ENCODE measurements at regions not wholly inside any gene's neighbourhood (a gene's known extent, or its start where the extent isn't known, plus 50 kb on each side); places are given as distances from the start of the nearest gene placed in this dataset.

DNA sequence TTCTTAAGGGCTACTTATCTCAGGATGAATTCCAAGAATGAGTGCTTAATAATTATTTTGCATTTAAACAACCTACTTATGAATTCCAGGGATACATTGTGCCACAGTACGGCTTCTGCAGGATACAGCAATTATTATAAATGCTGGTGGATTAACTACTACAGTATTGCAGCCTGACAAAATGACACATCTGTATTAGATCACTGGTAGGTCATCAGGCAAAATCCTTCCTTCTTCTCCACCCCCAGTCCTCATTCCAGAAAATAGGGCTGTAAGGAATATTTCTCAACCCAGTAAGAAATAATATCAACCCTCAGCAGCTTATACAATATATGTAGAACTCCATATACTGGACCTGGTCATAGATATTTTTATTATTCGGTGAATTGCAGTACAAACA is 79.3 kb upstream of the RORA start:
- H3K9me3 Mint-ChIP-seq = no peaks in the 10 kb centered on the region
- H3K27ac Mint-ChIP-seq = no peak overlapping the region
- no peak overlapping the region for H3K4me3 Mint-ChIP-seq
- H3K27me3 Mint-ChIP-seq (ENCODE audit: low read depth in 3 of 3) = peaks cover 0 to 7% (median 5%) of the 10 kb centered on the region in 3 donors
- H3K36me3 Mint-ChIP-seq = no peaks in the 10 kb centered on the region
- no peak for DNase-seq
- H3K4me1 Mint-ChIP-seq = no peaks in the 10 kb centered on the region

DNA sequence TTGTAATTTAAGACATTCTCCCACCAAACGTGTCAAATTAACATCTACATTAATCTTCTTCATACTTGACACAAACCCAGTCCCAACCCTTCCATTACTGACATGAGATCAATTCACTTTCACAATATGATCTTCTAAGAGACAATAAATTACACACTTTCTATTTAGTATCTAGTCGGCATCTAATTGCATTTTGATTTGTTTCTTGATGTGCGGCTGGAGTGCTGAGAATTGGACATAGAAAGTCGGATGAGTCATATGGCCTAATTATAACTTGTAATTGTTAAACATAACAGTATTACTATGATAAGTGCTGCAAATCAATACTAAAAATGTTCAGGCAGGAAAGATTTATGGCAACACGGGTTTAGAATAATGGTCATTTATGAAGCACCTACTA is 78.4 kb upstream of the RORA start:
- Mint-ChIP-seq H3K4me3 (no peak overlapping the region), H3K36me3 (no peaks in the 10 kb centered on the region), H3K27ac (no peak overlapping the region), H3K27me3 (ENCODE audit: low read depth in 3 of 3) (peaks cover 0 to 7% (median 5%) of the 10 kb centered on the region in 3 donors), H3K9me3 (no peaks in the 10 kb centered on the region), H3K4me1 (no peaks in the 10 kb centered on the region)
- no peak for DNase-seq

DNA sequence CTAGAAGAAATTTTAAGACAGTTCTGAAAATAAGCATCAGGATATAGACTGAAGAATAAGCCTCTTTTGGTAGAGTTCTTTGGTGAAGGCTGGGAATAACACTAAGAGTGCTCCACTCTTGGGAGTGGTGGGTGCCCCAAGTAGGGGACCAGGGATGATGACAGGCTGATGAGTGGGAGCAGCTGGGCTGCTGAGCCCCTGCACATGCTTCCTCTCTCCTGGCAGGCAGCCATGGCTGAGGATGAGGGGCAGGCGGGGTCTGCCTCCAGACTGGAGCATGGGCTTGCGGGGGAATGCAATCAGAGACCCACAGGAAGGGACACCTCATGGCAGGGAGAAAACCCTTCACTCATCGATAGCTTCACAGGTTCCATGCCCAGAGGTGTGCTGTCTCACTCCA is 72.6 kb upstream of the RORA start:
- Mint-ChIP-seq H3K27me3 (ENCODE audit: low read depth in 3 of 3) (peaks cover 0 to 8% (median 8%) of the 10 kb centered on the region in 3 donors), H3K9me3 (no peaks in the 10 kb centered on the region), H3K4me1 (no peaks in the 10 kb centered on the region)

DNA sequence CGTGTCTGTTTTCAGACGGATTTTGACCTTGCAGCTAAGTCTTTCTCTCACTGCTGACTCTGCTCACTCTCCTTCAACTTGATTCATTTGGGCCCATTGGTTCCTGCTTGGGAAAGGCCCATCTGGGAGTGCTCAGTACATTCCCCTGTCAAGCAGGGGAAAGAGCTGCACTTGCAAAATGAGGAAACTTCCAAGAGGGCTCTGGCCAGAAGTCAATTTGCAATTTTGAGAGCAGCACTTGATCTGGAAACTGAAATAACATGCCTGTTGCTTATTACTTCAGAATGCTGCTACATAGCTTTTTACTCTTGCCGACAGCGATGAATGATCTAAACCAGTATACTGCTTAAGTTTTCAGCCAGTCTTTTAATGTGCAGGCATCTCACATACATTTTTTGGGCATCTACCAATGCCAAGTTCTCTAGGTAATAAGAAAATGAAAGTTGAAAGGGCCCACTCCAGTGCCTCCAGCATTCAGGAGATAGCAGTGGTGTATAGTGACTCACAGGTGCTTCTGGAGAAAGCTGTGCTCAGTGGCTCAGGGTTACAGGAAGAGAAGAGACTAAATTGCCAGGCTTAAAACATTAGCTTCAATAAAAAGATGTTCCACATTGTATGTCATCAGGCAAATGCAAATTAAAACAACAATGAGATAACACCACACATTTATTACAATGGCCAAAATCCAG is 70.1 kb upstream of the RORA start:
- H3K9me3 Mint-ChIP-seq = no peaks in the 10 kb centered on the region
- no peak overlapping the region for H3K4me3 Mint-ChIP-seq
- H3K4me1 Mint-ChIP-seq = no peaks in the 10 kb centered on the region
- H3K27me3 Mint-ChIP-seq (ENCODE audit: low read depth in 3 of 3) = peaks cover 0 to 8% (median 2%) of the 10 kb centered on the region in 3 donors
- H3K36me3 Mint-ChIP-seq = no peaks in the 10 kb centered on the region
- DNase-seq = no peak
- H3K27ac Mint-ChIP-seq = no peak overlapping the region

More for the DNA sequence above, 72.6 kb upstream of the RORA start:
- H3K36me3 Mint-ChIP-seq = no peaks in the 10 kb centered on the region
- no peak overlapping the region for H3K27ac Mint-ChIP-seq
- DNase-seq = no peak
- H3K4me3 Mint-ChIP-seq = no peak overlapping the region

GRCh38 chr15:61295239-61295638 is 66.1 kb upstream of the RORA start:
- no peak for DNase-seq
- peaks cover 0 to 7% (median 1%) of the 10 kb centered on the region in 3 donors for H3K27me3 Mint-ChIP-seq (ENCODE audit: low read depth in 3 of 3)
- H3K4me1 Mint-ChIP-seq = no peaks in the 10 kb centered on the region
- peaks cover 0 to 4% (median 0%) of the 10 kb centered on the region in 6 donors for H3K9me3 Mint-ChIP-seq
- H3K4me3 Mint-ChIP-seq = no peak overlapping the region
- H3K36me3 Mint-ChIP-seq = no peaks in the 10 kb centered on the region
- H3K27ac Mint-ChIP-seq = no peak overlapping the region

- Mint-ChIP-seq H3K27me3 (ENCODE audit: low read depth in 3 of 3) (peaks cover 2 to 14% (median 10%) of the 10 kb centered on the region in 3 donors), H3K36me3 (no peaks in the 10 kb centered on the region), H3K9me3 (peaks cover 0 to 2% (median 0%) of the 10 kb centered on the region in 6 donors), H3K27ac (no peak overlapping the region), H3K4me1 (no peaks in the 10 kb centered on the region), H3K4me3 (no peak overlapping the region)
- DNase-seq = no peak
Measured at GRCh38 chr15:61282661-61283060, 53.6 kb upstream of the RORA start.

DNA sequence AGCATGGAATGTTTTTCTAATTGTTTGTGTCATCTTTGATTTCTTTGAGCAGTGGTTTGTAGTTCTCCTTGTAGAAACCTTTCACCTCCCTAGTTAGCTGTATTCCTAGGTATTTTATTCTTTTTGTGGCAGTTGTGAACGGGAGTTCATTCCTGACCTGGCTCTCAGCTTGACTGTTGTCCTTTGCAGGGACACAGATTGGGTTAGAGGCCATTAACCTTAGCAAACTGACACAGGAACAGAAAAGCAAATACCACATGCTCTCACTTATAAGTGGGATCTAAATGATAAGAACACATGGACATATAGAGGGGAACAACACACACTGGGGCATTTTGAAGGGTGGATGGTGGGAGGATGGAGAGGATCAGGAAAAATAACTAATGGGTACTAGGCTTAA is 52.2 kb upstream of the RORA start:
- Mint-ChIP-seq H3K27ac (no peak overlapping the region), H3K4me3 (no peak overlapping the region), H3K36me3 (no peaks in the 10 kb centered on the region), H3K9me3 (peaks cover 0 to 2% (median 0%) of the 10 kb centered on the region in 6 donors), H3K27me3 (ENCODE audit: low read depth in 3 of 3) (peaks cover 2 to 19% (median 6%) of the 10 kb centered on the region in 3 donors), H3K4me1 (no peaks in the 10 kb centered on the region)
- no peak for DNase-seq

Measured in immature natural killer cell (primary cell).